A549 (cell line): ENCODE measurements at regions not wholly inside any gene's neighbourhood (a gene's known extent, or its start where the extent isn't known, plus 50 kb on each side); places are given as distances from the start of the nearest gene placed in this dataset.

Source experiments
- BHLHE40 ChIP-seq: IDR thresholded peaks from 2 replicates; pipeline ENCODE4 v1.6.1; 2012; ENCODE audit warnings: low read depth, low read length, inconsistent platforms
- CBX2 ChIP-seq: fragments of 200-600 bp; sonication (generic); IDR thresholded peaks from 2 replicates; pipeline ENCODE4 v1.6.1; 2016; ENCODE audit warnings: low read depth, mild to moderate bottlenecking, borderline replicate concordance
- CTCF ChIP-seq: fragments of >200 bp; sonication (Bioruptor Twin); formaldehyde crosslinking; IDR thresholded peaks from 3 replicates; pipeline ENCODE4 v1.5.1; 2016
- FOSB ChIP-seq: fragments of 250-450 bp; sonication (Bioruptor Pico); IDR thresholded peaks from 2 replicates; pipeline ENCODE4 v1.5.0; 2020; ENCODE audit warnings: mild to moderate bottlenecking, moderate library complexity
- FOSL2 ChIP-seq, 2 experiments: fragments of 450-650 bp in 1 of 2; fragments of >200 bp in 1 of 2; sonication (Bioruptor Twin) in 1 of 2; formaldehyde crosslinking; IDR thresholded peaks; 2 replicates each; pipeline versions ENCODE4 v1.5.0 to v1.6.1; 2016 to 2020; ENCODE audit warnings: mild to moderate bottlenecking in 1 of 2, moderate library complexity in 1 of 2
- HOXA7 ChIP-seq: fragments of 250-450 bp; sonication (Bioruptor Pico); IDR thresholded peaks from 2 replicates; pipeline ENCODE4 v1.5.0; 2020; ENCODE audit warnings: mild to moderate bottlenecking, moderate library complexity
- MAX ChIP-seq: IDR thresholded peaks from 2 replicates; pipeline ENCODE4 v1.6.1; 2012
- NFE2L2 ChIP-seq: fragments of 150-350 bp; conservative IDR thresholded peaks from 2 replicates; pipeline ENCODE4 v1.6.1; 2014; ENCODE audit warnings: low read length
- POLR2A ChIP-seq: IDR thresholded peaks from 2 replicates; pipeline ENCODE4 v1.6.1; 2012; ENCODE audit warnings: mild to moderate bottlenecking, low read length
- RARB ChIP-seq: fragments of 250-450 bp; sonication (Bioruptor Pico); IDR thresholded peaks from 2 replicates; pipeline ENCODE4 v1.8.0; 2021; ENCODE audit warnings: mild to moderate bottlenecking, moderate library complexity
- RCOR1 ChIP-seq: fragments of 150-350 bp; IDR thresholded peaks from 2 replicates; pipeline ENCODE4 v1.6.1; 2014; ENCODE audit warnings: antibody characterized with exemption, low read length, low read depth
- REST ChIP-seq: fragments of 200-600 bp; sonication (generic); IDR thresholded peaks from 2 replicates; pipeline ENCODE4 v1.6.1; 2016; ENCODE audit warnings: antibody characterized with exemption, mild to moderate bottlenecking, moderate library complexity
- RFX5 ChIP-seq: fragments of 450-650 bp; IDR thresholded peaks from 2 replicates; pipeline ENCODE4 v1.7.1; 2014; ENCODE audit warnings: antibody characterized with exemption, mild to moderate bottlenecking, moderate library complexity
- TP53 ChIP-seq: fragments of 250-450 bp; sonication (Bioruptor Pico); IDR thresholded peaks from 2 replicates; pipeline ENCODE4 v1.5.0; 2021; ENCODE audit warnings: mild to moderate bottlenecking, moderate library complexity

GRCh38 chr4:178028481-178028880 lies 586.2 kb upstream of the AGA start:
- TF ChIP-seq CTCF (no peak), POLR2A (no peak), RARB (no peak), BHLHE40 (no peak), NFE2L2 (no peak), MAX (no peak), REST (no peak), HOXA7 (no peak), CBX2 (no peak), RFX5 (no peak), TP53 (CRISPR knock-in tag) (no peak), FOSL2 (IDR thresholded peaks at IDR 0.05) (no peak), FOSL2 (CRISPR knock-in tag; IDR thresholded peaks at IDR 0.05) (no peak), RCOR1 (no peak), FOSB (CRISPR knock-in tag) (no peak)
